Activated CD4-positive, alpha-beta T cell treated with anti-CD3 and anti-CD28 coated beads, Interleukin-10, Interleukin-2, amounts not matched to agents 100 ng/mL and 50 ng/mL, durations not matched to agents 16 hours and 8 hours (primary cell): ENCODE measurements at regions not wholly inside any gene's neighbourhood (a gene's known extent, or its start where the extent isn't known, plus 50 kb on each side); places are given as distances from the start of the nearest gene placed in this dataset.
"Not testable (repeated sequence)": the region's sequence is repeated elsewhere in the genome, so short reads cannot be mapped to it uniquely, and the experiment has no call there.

Experiments used
- DNase-seq: peaks from one replicate; pipeline ENCODE4 v3.0.0-alpha.2; 2020

DNA sequence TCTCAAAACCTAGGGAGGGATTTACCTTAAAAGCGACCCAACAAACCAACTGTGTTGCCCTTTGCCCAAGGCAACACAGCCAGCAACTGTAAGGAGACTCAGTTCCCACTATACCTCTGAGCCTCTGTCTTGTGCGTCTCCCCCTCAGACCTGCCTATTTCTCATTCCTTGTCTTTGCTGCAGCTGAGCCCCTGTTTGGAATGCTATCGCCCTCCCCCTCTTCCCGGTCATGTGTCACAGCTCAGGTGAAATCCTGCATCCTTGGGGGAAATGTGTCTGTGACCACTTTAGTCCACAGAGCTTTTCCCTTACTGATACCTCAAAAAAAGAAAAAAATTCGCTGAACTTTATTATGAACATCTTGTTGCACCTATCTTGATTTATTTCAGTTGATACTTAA lies 52.0 kb upstream of the LRIG1 start:
- no peak for DNase-seq

DNA sequence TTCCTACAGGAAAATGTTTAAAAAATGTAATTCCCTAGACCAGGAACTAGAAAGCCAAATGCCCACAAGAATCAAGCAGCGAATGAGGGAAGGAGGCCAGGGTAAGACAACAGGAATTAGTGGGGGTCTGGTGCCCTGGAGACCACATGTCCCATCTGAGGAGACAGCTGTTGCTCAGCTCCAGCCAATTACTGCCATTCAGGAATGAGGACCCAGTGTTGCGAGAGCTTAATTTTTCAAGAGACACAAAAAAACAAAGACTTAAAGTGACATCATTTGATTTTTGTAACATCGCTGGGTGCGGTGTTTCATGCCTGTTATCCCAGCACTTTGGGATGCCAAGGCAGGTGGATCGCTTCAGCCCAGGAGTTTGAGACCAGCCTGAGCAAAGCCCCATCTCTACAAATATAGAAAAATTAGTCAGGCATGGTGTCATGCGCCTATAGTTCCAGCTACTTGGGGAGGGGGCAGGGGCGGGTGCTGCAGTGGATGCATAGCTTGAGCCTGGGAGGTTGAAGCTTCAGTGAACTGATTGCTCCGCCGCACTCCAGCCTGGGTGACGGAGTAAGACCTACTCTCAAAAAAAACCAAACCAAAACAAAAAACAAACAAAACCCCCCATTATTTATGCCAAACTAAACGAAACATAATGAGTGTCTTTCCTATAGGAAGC lies 52.8 kb upstream of the LRIG1 start:
- DNase-seq: no peak

DNA sequence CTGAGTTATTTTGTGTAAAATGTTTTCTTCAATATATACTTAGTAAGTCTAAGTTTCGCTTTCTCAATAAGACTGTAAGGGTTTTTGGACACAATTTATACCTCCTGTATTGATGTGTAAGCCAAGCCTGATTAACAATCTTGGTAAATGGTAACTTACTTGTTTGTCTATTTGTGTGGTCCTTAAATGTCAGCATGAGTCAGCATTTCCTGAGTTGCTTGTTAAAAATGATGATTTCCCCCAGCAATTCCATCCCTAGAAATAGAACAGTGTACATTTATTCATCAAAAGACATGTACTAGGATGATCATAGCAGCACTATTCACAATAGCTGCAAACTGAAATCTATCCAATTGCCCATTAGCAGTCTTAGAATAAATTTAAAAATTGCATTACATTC lies 53.4 kb upstream of the LRIG1 start:
- DNase-seq: no peak

DNA sequence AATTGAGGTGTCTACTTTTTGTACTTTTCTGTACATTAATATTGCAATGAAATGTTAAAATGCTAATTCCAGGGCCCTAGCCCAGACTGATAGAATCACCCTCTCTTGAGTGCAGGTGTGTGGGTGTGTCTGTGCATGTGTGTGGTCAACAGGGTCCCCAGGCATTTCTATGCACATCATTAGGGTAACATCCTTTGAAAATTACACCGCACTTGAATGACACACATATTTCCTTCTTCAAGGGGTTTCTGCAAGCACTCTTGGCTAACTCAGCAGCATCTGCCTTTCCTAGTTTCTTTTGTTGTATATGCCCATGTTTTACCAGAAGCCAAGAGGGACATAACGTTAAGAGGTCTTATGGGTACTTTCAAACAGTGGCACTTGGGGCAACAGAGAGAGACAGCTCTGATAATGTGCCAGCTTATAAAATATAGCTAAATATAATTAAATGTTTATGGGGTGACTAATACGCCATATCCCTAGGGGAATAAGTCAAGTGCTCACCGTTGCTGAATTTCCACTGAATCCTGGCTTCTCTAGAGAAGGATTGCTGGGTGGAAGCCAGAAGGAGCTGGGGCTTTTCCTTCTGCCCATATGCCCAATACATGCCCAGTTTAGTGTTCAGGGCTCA lies 54.5 kb upstream of the LRIG1 start:
- no peak for DNase-seq

DNA sequence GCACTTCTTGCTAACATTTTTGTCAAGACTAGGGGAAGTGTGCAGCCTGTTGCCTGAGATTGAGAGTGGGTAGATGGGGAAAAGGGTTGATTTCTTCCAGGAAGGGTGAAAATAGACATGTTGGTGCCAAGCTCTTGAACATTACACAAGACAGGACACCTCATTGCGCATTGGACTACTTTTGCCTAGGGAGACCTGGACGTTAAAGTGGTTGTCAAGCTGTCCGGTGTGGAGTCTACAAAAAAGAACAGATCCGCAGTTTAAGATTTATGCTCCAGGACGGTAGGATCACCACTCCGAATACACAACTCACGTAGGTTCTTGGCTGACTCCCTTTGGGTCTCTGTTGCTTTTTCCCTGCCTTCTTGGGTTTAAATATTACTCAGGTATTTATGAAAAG lies 56.3 kb upstream of the LRIG1 start:
- no peak for DNase-seq

DNA sequence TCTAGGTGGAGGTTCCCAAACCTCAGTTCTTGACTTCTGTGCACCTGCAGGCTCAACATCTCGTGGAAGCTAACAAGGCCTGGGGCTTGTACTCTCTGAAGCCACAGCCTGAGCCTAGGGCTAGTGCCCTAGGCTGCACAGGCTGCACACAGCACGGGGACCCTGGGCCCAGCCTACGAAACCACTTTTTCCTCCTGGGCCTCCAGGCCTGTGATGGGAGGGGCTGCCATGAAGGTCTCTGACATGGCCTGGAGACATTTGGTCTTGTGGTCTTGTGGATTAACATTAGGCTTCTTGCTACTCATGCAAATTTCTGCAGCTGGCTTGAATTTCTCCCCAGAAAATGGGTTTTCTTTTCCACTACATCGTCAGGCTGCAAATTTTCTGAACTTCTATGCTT lies 59.1 kb upstream of the LRIG1 start:
- not testable (repeated sequence) for DNase-seq

DNA sequence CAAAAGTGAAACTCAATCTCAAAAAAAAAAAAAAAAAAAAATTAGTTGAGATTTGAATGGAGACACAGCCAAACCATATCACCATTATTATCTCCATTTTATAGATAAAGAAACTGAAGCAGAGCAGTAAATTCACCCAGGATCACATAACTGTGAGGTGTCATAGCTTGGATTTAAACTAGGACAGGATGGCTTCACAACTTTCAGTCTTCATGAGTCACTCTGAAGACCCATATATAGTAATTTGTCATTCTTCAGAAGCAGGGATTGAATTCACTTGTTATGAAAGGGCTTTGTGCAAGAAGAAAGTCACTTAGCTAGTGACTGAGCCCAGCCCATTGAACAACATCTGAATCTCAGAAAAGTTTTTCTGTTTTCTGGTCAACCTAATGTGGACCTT lies 60.5 kb upstream of the LRIG1 start:
- DNase-seq: peak; percentile 15

DNA sequence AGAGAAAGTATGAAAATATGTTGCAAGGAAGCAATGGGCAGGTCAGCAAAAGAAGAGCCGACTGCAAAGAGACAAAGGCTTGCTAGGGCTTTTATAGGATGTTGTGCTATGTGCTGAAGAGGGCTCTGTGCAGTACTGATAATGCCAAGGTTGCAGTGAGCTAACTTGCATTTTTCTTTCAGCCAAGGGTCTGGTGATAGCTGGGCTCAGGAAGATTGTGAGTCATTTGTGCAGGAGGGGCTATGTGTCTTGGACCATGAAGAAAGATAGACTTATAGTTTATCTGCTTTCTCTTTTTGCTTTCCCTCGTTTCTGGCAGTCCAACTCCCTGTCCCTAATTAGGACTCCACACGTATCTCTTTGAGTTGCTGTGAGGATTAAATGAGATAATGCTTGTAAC lies 64.5 kb upstream of the LRIG1 start:
- no peak for DNase-seq

DNA sequence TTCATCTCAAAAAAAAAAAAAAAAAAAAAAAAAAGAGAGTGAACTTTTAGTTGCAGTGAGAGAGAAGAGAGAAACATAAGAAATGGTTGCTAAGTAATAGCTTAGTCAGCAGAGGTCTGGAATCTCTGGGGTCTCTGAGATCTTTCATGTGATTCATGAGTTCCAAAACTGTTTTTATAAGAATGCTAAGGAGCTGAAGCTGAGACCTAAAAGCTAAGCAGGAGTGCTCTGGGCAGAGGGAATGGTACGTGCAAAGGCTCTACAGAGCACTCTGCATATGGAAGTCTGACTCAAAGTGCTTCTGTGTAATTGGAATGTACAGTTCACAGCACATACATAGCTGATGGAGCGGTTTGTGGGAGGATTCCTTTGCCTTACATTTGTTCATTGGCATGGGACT lies 66.3 kb upstream of the LRIG1 start:
- DNase-seq: no peak

DNA sequence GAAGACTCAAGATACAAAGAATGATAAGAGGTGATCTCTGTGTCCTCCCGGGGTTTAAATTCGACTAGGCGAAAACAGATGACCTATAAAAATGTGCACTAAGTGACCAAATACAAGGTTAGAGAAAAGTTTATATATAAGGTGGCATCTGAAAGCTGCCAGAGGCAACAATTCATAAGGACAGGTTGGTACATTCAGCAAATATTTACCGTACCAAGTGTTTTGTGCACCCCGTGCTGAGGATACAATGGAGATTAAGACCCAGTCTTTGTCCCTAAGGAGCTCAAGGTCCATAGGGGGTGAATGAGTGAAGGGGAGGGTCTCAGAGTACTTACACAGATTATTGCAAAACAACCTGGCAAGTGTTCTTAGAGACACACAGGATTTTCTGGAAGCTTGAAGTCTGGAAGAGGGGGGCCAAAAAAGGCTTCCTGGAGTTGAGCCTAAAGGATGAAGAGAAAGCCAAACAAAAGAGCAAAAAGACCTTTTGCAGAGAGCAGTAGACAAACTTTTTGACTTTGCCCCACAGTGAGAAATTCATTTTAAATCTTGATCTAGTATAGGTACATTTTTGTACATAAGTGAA lies 71.4 kb upstream of the LRIG1 start:
- no peak for DNase-seq

DNA sequence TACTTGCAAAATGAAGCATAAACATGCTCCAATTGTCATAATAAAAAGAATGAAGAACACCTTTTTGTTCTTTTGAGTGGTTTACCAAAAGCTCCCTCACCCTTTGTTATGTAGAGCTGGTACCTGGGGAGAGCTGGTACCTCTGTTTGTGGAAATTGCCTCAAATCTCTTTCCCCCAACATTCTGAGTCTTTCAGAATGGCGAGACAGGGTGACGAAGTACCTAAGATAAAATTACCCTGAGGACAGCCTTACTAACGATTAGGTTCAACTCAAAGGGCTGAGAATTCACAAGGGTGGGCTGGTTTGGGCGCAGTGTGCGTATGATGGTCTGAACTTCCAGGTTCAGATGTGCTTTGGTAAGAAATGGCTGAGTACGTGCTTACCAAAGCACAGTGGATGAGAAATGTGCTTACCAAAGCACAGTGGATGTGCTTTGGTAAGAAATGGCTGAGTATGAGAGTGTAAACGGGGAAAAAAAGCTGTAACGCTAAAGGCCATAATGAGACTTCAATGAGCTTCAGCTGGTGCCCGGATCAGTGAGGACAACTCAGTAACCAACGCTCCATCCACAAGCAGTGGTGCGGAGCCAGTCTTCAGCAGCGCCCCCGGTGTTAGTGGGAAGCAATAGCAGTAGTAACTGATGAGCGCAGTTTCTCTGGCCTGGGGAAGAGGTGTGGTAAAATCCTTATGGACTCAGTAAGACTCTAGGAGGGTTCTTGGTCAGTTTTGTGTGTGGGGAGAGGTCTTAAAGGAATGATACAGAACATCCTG lies 72.3 kb upstream of the LRIG1 start:
- DNase-seq: no peak

DNA sequence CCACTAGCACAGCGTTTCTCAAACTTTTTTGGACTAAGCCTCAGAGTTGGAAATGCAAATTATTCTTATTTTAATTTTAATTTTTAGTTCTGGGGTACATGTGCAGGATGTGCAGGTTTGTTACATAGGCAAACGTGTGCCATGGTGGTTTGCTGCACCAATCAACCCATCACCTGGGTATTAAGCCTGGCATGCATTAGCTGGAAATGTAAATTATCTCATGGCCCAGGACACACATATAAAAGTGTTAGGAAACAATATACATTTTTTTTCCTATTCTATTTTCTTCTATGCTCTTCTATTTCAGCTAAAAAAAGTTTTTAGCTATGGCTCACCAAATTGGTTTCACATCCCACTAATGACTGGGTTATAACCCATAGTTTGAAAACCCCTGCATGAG lies 73.3 kb upstream of the LRIG1 start:
- DNase-seq: no peak

DNA sequence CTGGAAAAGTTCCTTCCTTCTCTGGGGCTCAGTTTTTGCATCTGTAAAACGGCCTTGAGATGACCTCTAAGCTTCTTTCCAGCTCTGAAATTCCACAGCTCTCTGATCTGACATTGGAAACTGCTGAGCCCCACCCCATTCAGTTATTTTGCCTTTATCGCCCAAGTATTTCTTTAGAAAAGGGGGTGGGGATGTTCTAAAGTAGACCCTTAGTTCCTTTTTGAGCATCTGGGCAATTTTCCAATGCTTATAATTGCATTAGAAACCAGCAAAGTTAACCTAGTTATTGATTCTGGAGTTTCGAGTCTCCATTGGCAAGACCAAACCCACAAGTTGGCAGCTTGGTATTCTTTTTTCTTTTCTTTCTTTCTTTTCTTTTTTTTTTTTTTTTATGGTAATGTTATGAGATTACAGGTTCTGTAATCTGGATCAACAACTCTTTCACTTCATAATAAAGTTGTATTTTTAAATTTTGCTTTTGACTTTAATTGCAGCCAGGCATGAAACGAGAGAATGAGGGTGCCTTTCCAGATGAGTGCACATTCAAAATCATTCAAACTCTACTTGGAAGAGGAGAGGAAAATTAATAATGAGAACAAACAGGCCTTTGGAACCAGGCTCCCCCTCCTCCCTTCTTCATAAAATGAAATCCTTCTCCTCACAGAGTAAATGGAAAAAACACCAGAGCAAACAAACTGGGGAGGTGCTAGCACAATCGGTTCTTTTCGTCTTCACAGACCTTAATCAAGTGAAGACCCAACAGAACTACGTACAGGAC lies 76.8 kb upstream of the LRIG1 start:
- DNase-seq: no peak

DNA sequence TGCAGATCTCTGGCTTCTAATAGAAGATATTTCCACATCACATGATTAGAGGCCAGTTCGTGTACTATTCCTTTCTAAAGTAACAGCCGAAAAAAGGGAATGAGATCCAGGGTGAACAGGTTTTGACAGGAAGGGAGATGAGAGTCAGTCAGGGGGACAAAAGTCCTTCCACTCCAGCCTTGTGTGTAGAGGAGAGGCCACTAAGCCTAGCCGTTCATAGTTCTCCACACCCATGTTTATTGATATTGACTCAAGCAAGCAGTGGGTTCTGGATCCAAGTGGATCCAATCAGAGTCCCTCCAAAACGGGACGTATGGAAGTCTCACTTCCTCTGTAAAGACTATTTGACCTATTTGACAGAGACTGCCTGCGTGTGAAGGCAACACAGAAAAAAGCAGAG lies 80.4 kb upstream of the LRIG1 start:
- DNase-seq: no peak

DNA sequence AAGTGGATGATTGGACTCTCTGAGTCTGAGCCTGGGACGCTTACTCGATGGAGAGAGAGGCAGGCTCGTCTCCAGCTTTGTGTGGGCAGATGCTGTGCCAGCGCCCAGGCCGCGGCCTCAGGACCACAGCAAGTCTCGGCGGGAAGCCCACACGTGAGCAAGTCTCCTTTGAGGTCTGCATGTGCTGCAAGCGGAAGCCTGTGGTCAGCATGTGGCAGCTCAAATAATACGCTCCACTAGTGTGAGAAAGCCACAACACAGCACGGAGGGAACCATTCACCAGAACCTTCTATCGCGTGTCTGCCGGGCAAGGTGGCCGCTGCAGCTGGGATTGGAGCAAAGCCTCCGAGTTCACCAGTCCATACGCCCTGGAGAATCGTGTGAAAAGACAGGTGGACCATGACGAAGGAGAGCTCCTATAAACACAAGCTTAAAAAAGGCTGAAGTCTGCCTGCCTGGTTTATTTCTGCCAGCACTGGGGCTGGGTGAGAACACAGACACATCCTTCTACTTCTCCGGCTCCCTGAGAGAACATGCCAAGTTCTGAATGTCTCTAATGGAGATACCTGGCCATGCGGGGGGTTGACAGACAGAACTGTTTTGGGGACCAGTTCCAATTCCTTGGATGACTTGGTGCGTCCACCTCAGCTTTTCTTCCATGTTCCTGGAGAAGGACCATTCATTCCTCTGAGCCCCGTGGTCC lies 82.0 kb upstream of the LRIG1 start:
- peak; percentile 34 for DNase-seq

DNA sequence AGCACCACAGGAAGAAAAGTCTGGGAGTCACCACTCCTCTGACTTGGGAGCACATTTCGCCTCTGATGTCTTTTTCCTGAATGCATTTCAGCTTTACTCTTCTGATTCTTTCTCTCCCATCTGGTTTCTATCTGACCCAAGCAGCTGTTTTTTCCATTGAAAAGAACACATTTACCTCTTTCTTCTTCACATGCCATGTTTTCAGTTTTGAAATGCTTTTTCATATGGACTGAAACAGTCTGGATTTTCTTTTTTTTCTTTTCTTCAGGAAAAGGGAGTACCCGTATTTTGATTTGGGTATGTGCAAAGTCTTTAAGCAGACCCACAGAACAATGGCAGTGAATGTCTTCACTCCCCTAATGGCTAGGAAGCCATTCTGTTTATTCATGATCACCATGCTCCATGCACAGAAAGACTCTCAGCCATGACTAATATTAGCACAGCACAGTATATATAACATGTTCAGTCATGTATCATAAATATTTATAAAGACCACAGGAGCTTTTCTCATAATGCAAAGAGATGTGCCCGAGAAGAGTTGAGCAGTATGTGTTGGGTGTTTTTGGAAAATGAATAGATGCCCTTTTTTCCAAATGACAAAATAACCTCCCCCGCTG lies 82.7 kb upstream of the LRIG1 start:
- DNase-seq: no peak

DNA sequence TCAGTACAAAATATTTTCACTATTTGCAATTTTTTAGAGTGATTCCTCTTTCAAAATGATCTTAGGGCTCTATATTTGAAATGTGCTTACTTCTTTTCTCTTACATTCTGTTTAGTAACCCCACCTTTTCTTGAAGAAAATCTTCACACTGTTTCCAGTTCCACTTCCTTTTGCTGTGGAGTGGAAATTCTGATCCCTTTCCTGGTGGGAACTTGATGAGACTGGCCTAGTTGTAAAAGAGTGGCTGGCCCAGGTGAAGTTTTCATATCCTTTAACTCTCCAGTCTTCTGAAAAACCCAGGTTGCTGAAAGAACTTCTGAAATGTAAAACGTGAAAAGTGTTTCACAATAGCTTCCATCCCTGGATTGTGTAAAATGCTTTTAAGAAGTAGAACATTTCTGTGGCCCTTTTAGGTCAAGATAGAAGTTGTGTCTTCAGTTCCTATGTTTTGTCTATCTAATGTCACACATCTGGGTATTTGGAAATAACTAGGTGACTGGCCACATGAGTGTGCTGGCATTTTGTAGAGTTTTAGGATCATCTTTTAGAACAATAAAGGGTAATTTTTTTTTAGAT lies 84.8 kb upstream of the LRIG1 start:
- no peak for DNase-seq

DNA sequence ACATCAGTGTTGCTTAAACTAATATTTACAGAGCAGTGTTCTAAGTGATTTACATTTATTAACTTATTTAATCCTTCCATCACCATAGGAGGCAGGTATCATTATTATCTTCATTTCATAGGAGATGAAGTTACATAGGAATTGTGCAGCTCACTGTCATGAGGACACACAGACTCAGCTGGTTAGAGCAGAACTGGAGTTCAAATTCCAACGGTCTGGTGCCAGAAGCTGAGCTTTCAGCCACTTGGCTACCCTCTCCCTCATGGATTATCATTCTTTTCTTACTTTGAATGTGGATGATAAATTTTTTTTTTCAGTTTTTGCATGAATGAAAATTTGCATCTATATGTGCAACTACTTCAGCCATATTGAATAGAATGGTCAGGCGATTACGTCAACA lies 86.0 kb upstream of the LRIG1 start:
- no peak for DNase-seq

DNA sequence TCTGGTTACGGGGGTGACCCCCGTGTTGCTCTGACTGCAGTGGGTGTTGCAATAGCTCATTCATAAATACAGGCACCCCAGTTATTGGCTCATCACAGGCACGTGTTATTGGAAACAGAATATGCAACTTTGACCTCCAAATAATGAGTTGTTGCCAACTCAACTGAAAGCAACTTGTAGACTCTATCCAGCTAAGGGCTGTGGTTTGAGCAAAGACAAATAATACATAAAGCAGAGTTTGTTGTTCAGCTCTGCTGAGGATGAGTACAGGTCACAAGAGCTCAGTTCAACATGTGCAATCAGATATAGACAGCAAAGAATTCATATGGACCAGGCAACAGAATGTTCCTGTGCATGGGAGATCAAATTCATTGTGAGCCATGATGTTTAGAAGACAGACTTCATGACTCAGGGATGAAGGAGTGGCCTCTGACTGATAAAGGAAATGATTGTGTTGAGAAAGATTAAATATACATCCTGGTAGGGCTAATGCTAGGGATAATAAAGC lies 87.6 kb upstream of the LRIG1 start:
- no peak for DNase-seq

DNA sequence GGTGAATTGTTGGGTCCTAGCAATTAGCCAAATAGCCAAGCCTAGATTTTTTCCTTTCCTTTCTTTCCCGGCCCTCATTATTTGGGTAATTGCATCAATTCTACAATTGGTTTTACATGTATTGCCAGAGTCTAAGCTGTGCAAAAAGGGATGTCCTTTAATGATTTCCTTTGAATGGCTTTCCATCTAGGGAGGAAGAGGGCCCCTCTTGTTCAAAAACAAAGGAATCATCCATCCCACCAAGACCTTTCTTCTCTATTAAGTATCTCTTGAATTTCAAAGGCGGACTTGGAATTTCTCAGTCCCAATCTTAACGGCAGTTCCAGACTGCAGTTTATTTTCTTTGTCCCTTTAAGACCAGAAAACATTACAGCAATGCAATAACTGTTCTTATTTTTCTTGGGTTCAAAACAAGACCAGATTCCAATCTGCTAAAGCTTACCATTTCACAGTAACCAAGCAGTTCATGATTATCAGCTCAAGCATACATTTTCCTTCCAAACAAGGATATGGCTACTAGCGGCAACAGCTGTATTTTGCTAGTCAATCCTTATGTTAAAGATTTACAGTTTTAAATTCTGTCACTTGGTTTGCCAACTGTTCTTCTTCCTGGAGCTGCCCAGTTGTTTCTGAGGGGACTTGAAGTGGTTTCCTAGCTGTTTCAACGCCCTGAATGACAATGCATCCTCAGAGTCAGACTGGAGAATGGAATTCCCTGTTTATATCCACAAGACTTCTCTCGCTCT lies 91.4 kb upstream of the LRIG1 start:
- DNase-seq: no peak
